M059J (cell line): ENCODE measurements at regions not wholly inside any gene's neighbourhood (a gene's known extent, or its start where the extent isn't known, plus 50 kb on each side); places are given as distances from the start of the nearest gene placed in this dataset.

ENCODE experiments used
- DNase-seq: peaks from one replicate; pipeline ENCODE4 v3.0.0-alpha.2; 2012; ENCODE audit warnings: low read depth

DNA sequence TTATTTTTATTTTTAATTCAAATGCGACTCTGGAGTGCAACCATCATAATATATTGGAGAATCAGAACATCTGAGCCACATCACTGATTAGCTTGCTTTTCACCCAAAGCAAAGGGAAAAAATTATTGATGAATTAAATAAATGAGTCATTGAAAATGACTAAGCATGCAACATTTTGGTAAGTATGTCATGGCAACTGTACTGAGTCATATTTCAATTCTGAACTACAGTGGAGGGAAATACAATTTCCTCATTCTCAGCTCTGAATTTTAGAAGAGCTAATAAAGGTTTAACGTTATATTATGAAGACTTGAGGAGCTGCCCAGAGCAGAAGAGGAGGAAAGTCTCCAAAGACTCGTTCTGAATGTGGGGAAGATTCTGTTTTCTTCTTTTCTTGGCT is 89.6 kb upstream of the CCDC68 start:
- DNase-seq, result peak; percentile 60

DNA sequence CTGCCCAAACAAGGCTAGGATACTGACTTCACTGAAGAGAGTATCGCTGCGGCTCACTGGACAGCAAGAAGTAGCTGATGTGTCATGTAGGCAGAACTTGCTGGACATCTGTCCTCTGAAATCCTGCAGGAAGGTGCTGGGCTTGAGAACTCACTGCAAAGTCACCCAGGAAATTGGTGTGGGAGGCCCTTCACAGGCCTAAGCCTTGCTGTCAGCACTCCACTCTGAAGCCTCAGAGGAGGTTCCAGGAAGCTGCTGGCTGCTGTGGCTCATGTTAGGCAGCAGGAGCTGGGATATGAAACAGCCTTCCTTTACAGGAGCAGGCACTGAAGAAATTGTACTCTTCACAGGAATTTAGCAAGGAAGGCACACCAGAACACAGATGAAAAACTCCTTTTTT is 88.3 kb upstream of the CCDC68 start:
- peak; percentile 18 for DNase-seq

GRCh38 chr18:55041366-55041765 is 82.1 kb upstream of the CCDC68 start:
- DNase-seq, result no peak

- peak; percentile 78 for DNase-seq
Measured at GRCh38 chr18:55038162-55038561, 78.9 kb upstream of the CCDC68 start.

DNA sequence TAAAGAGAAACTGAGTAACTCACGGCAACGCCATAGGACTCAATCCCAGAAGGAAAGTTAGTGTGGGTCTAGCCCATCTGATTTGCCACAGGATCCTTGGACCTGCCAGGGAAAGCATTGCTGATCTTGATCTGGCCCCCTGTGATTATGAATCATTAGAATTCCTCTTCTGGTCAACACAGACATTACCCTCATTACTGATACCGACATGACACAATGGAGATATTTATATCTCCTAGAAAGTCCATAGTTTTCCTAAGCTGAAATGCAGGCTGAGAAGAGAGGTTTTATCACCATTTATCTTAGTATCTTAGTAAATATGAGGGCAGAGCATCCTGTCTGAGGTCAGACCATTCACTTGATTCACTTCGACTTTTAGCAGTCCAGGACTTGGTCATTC is 75.5 kb upstream of the CCDC68 start:
- DNase-seq, result peak; percentile 63

- peak; percentile 33 for DNase-seq
Measured at GRCh38 chr18:55031979-55032378, 72.7 kb upstream of the CCDC68 start.

DNA sequence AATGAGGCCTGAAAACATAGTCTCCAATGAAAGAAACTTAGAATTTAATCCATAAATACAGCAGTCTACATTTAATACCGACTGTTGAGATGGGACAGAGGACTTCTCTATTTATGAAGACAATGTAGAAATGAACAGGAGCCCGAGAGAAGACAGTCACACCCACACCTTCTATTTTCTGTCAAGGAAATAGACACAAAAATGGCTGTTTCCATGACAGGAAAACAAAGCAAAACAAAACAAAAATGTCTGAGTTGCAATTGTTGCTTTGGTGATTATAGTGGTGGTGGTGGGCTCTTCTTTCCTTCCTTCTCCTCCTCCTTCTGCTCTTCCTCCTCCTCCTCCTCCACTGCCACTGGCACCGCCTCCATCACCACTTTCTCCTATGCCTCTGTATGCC is 72.3 kb upstream of the CCDC68 start:
- peak; percentile 28 for DNase-seq

DNA sequence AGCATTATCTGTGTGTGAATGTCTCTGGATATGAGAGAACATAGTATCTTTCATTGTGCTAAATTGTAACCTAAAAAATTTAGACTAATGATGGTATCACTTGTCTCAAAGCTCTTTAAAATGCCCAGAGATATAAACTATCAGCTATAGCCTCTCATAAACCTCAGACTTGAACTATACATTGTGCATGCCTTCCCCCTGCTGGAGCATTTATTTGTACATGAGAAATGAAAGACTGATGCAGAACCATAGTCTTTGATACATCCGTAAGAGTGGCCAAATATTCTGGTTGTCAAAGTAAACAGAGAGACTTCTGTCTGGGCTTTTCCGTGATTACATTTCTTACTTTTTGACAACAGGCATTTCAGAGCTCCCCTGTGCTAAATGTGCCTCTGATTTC is 71.9 kb upstream of the CCDC68 start:
- no peak for DNase-seq

DNA sequence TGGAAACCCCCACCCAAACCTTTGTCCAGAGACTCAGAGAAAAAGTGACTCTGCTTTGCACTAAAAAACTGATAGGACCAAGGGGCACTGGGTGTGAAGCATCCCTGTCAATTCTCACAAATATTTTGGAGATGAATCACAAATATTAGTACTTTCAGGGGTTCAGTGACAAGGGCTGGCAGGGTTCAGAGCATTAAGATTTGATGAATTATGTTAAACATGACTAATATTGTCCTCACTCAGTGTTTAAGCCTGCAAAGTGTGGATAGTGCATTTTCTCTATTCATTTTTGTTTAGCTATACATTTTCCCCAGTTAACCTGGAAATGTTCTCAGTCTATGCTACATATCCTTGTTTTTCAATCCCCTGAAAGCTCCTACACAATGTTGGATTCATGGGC is 65.3 kb upstream of the CCDC68 start:
- DNase-seq, result peak; percentile 23

GRCh38 chr18:55018602-55019001 is 59.3 kb upstream of the CCDC68 start:
- DNase-seq, result peak; percentile 77

- DNase-seq, result no peak
Measured at GRCh38 chr18:55014095-55014494, 54.8 kb upstream of the CCDC68 start.

DNA sequence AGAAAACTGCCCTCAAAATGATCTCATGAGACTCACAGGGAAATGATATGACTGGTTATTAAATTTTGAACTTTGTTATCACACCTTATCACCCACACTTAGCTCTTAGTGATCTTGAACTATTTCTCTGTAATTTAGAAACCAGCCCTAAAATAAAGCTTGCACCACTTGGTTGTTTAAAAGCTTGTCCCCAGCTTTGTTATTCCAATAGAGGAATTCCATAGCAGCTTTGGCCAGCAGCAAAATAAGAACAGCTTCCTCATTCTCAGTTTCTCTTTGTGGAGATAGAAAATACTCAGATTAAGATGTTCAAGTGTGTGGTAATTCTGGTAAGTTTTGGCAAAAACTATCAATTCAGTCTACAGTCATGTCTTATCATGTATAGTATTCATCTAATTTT is 54.4 kb upstream of the CCDC68 start:
- DNase-seq, result no peak

- peak; percentile 18 for DNase-seq
Measured at GRCh38 chr18:55013086-55013485, 53.8 kb upstream of the CCDC68 start.

GRCh38 chr18:55012008-55012407 is 52.7 kb upstream of the CCDC68 start:
- no peak for DNase-seq
